Suprapubic skin (tissue), 4 donors: ENCODE measurements at regions not wholly inside any gene's neighbourhood (a gene's known extent, or its start where the extent isn't known, plus 50 kb on each side); places are given as distances from the start of the nearest gene placed in this dataset.

Experiments
- POLR2A ChIP-seq, 2 donors: fragments of 450-650 bp; IDR thresholded peaks; one replicate each; pipeline ENCODE4 v1.6.1; 2017; ENCODE audit warnings: antibody characterized with exemption in 2 of 2, mild to moderate bottlenecking in 2 of 2, moderate library complexity in 2 of 2
- POLR2AphosphoS5 ChIP-seq, 3 donors: sonication (generic); formaldehyde crosslinking; IDR thresholded peaks; one replicate each; pipeline ENCODE4 v1.6.1; 2017; ENCODE audit warnings: antibody characterized with exemption in 3 of 3

GRCh38 chr17:65405563-65405962 lies 155.9 kb downstream of the AXIN2 start:
- TF ChIP-seq POLR2AphosphoS5 (IDR thresholded peaks at IDR 0.05), result no peak
- TF ChIP-seq POLR2A (IDR thresholded peaks at IDR 0.05), result no peak
